Stimulated activated CD8-positive, alpha-beta memory T cell treated with anti-CD3 and anti-CD28 coated beads, Interleukin-4, amount 100 ng/mL, for 4 hours (primary cell): ENCODE measurements at regions not wholly inside any gene's neighbourhood (a gene's known extent, or its start where the extent isn't known, plus 50 kb on each side); places are given as distances from the start of the nearest gene placed in this dataset.
"Not testable (repeated sequence)": the region's sequence is repeated elsewhere in the genome, so short reads cannot be mapped to it uniquely, and the experiment has no call there.

Experiments used
- DNase-seq, 2 donors: peaks; one replicate each; pipeline ENCODE4 v3.0.0-alpha.2; 2020; ENCODE audit warnings: low read depth in 2 of 2, low spot score in 1 of 2

- DNase-seq: no peak
Observed at GRCh38 chr5:174573221-174573994, 151.0 kb upstream of the MSX2 start.

GRCh38 chr5:174575043-174575442 is 149.3 kb upstream of the MSX2 start:
- no peak for DNase-seq

GRCh38 chr5:174576042-174576441 is 148.3 kb upstream of the MSX2 start:
- no peak for DNase-seq

- DNase-seq: no peak
Observed at GRCh38 chr5:174581479-174581878, 142.9 kb upstream of the MSX2 start.

GRCh38 chr5:174581894-174582293 is 142.5 kb upstream of the MSX2 start:
- no peak for DNase-seq

GRCh38 chr5:174583071-174583470 is 141.3 kb upstream of the MSX2 start:
- DNase-seq: no peak

GRCh38 chr5:174585472-174585871 is 138.9 kb upstream of the MSX2 start:
- no peak for DNase-seq

GRCh38 chr5:174586163-174586562 is 138.2 kb upstream of the MSX2 start:
- DNase-seq: not testable (repeated sequence)

- no peak for DNase-seq
Observed at GRCh38 chr5:174589011-174589410, 135.4 kb upstream of the MSX2 start.

GRCh38 chr5:174589599-174589998 is 134.8 kb upstream of the MSX2 start:
- DNase-seq: no peak

GRCh38 chr5:174590820-174591219 is 133.6 kb upstream of the MSX2 start:
- DNase-seq: no peak

GRCh38 chr5:174596429-174596828 is 128.0 kb upstream of the MSX2 start:
- DNase-seq: no peak

GRCh38 chr5:174599992-174600391 is 124.4 kb upstream of the MSX2 start:
- no peak for DNase-seq

GRCh38 chr5:174601946-174602345 is 122.4 kb upstream of the MSX2 start:
- no peak for DNase-seq

GRCh38 chr5:174606153-174606552 is 118.2 kb upstream of the MSX2 start:
- no peak for DNase-seq

- no peak for DNase-seq
Observed at GRCh38 chr5:174606646-174607045, 117.7 kb upstream of the MSX2 start.

GRCh38 chr5:174607205-174607604 is 117.2 kb upstream of the MSX2 start:
- DNase-seq: no peak

- DNase-seq: no peak
Observed at GRCh38 chr5:174607916-174608315, 116.5 kb upstream of the MSX2 start.

GRCh38 chr5:174608631-174609097 is 115.7 kb upstream of the MSX2 start:
- no peak for DNase-seq

GRCh38 chr5:174609116-174609515 is 115.3 kb upstream of the MSX2 start:
- DNase-seq: no peak

- no peak for DNase-seq
Observed at GRCh38 chr5:174610968-174611367, 113.4 kb upstream of the MSX2 start.

GRCh38 chr5:174612686-174613085 is 111.7 kb upstream of the MSX2 start:
- no peak for DNase-seq

- DNase-seq: no peak
Observed at GRCh38 chr5:174614500-174615135, 109.8 kb upstream of the MSX2 start.
